GM21526 (cell line): ENCODE measurements at regions not wholly inside any gene's neighbourhood (a gene's known extent, or its start where the extent isn't known, plus 50 kb on each side); places are given as distances from the start of the nearest gene placed in this dataset.
A peak's percentile ranks its signal among the peaks of the same experiment; 100 is the strongest.
"Not testable (repeated sequence)": the region's sequence is repeated elsewhere in the genome, so short reads cannot be mapped to it uniquely, and the experiment has no call there.

Source experiments
- ATAC-seq: cut with Tn5 transposase; IDR thresholded peaks from one replicate; pipeline ENCODE4 v1.9.1; 2021; ENCODE audit warnings: moderate library complexity; ENCODE audit not compliant: unreplicated experiment, low FRiP score

DNA sequence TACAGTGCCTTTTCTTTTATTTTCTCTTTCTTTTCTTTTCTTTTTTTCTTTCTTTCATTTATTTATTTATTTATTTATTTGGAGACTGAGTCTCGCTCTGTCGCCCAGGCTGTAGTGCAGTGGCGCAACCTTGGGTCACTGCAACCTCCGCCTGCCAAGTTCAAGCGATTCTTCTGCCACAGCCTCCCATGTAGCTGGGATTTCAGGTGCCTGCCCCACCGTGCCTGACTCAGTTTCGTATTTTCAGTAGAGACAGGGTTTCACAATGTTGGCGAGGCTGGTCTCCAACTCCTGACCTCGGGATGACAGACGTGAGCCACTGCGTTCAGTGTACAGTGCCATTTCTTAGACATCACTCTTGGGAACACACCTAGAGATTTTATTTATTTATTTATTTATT is 110.0 kb upstream of the ANKRD30BL start:
- ATAC-seq: not testable (repeated sequence)

DNA sequence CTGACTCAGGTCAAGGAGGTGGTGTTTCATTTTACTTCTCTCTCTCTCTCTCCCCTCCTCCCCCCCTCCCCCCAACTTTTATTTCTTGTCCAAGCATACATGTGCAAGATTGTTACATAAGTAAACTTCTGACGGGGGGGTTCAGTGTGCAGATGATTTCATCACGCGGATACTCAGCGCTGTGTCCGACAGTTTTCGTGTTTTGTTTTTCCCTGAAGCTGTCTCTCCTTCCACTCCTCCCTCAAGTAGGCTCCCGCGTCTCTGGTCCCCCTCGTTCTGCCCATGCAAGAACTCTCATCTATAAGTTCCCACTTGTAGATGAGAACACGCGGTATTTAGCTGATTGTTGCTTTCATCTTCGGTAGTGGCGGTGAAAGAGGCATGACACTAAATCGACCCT is 111.0 kb upstream of the ANKRD30BL start:
- no peak for ATAC-seq

DNA sequence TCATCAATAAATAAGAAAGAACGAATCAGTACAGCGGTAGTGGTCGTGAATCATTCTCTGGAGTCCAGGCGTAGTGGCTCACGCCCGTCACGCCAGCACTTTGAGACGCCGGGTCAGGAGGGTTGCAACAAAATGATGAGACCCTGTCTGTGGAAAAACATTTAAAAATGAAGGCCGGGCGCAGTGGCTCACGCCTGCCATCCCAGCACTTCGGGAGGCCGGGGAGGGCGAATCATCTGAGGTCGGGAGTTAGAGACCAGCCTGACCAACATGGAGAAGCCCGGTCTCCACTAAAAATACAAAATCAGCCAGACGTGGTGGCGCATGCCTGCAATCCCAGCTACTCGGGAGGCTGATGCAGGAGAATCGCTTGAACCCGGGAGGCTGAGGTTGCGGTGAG is 111.8 kb upstream of the ANKRD30BL start:
- not testable (repeated sequence) for ATAC-seq

DNA sequence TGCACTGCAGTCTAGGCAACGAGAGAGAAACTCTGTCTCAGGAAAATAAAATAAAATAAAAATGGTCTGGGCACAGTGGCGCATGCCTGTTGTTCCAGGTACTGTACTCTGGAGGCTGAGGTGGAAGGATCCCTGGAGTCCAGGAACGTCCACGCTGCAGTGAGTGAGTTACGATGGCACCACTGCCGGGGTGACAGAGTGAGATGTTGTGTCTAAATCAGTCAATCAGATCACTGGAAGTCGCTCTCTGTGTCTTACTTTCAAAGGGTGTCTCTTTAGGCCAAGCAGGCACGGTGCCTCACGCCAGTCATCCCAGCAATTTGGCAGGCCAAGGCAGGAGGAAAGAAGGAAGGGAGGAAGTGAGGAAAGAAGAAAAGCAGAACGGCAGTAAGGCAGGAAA is 112.2 kb upstream of the ANKRD30BL start:
- no peak for ATAC-seq

DNA sequence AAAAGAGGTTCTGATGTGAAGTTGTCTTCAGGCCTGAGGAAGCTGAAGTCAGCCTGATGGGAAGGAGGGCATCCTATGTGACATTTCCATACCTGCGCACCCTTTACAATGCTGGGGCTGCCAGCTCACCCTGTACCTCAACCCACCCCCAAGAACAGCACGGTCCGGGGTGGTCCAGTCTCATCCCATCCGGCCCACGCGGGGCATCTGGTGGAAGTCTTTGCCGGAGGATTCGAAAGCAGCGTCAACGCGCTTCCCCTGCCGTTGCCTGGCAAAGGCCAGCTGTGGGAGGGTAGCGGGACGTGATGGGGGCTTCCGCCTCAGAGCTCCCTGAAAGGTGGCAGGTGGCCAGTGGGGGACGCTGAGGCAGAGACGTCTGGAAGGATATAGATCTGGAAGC is 113.6 kb upstream of the ANKRD30BL start:
- ATAC-seq: no peak

DNA sequence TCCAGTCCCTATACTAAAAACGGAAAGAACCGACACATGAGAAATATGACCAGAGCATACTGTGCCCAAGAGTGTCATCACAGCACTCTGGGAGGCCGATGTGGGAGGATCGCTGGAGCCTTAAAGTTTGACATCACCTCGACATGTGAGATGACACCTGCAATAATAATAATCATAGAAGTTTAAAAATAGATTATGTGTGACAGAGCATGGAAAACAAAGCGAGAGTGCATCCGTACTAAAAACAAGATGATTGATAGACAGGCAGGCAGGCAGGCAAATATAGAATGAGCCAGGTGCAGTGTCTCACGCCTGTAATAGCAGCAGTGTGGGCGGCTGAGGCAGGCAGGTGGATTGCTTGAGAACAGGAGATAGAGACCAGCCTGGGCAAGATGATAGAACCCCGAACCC is 114.8 kb upstream of the ANKRD30BL start:
- no peak for ATAC-seq

DNA sequence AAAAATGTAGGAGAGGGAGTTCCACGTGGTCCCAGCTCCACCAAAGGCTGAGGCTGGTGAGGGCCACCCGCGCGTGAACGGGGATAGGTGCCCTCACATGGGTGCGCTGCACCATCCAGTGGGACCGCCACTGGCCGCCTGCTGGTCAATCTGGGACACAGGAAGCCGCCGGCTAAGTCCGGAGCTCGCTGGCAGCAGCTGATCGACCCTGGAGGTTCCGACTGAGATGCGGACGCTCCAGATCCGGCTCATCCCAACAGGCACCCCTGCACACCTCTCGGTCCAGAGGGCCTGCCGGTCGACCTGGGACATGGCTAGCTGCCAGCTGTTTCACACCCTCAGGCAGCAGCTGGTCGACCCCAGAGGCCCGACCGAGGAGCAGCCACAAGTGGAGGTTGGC is 116.5 kb upstream of the ANKRD30BL start:
- ATAC-seq: no peak

DNA sequence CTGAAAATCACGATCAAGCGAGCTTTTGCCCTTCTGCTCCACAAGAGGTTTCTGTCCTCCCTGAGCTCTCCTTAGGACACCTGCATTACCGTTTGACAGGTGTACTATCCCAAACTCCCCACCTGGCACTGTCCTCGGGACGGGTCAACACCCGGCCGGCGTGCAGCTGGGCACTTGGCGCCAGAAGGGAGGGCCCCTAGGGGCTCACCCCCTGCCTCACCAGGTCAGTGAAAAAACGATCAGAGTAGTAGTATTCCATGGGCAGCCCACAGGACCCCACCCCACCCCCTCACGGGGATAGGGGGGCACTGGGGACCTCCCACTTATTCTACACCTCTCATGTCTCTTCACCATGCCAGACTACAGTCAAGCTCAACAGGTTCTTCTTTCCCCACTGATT is 117.6 kb upstream of the ANKRD30BL start:
- ATAC-seq: no peak

DNA sequence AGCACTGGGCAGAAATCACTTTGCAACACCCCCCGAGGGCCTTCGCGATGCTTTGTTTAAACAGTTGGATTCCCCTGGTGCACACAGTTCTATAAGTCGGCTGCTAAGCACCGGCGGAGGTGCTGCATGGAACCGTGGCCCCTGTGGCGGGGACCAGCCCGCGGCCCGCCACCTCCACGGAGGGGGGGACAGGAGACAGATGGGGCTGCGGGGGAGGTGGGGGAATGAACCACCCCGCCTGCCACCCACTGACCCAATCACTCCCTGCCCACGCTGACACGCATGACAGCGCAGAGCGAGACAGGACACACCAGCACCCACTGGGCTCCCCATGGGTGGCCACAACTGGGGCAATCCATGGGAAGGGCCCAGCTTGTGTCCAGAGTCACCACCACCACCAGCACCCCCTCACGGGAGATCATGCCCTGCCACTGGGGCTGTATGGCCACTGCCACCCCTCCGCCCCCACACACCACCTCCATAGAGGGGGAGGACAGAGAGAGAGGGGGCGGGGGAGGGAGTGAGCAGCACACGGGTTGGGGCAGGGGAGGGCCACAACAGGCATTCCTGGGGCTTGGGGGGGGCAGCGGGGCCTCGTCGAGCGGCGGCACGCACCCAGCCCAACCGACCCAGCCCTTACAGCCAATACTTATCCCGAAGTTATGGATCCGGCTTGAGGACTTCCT is 118.3 kb upstream of the ANKRD30BL start:
- no peak for ATAC-seq

DNA sequence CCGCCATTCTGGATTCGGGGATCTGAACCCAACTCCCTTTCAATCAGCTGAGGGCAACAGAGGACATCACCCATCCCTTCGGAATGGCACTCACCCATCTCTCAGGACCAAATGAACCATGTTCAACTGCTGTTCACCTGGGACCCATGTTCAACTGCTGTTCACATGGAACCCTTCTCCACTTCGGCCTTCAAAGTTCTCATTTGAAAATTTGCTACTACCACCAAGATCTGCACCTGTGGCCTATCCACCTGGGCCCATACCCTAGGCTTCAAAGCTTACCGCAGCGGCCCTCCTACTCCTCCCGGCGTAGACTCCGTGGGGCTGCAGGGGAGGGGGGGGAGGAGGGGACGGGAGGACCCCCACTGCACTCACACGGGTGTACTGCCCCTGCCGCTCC is 119.2 kb upstream of the ANKRD30BL start:
- ATAC-seq: no peak

DNA sequence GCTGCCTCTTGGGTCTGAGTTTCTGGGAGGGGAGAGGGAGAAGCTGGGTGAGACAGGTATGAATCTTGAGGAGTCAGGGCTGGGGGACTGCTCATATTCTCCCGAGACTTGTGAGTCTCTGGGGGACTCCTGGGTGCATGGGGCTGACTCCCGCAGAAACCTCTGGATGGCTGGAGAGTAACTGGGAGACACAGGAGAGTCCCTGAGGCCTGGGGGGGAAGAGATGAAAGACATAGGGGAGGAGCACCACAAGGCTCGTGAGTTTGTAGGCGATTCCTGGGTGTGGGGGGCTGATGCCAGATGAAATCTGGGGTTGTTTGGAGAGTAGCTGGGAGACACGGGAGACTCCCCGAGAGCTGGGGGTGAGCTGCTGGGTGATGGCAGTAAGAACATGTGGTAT is 120.4 kb upstream of the ANKRD30BL start:
- not testable (repeated sequence) for ATAC-seq

DNA sequence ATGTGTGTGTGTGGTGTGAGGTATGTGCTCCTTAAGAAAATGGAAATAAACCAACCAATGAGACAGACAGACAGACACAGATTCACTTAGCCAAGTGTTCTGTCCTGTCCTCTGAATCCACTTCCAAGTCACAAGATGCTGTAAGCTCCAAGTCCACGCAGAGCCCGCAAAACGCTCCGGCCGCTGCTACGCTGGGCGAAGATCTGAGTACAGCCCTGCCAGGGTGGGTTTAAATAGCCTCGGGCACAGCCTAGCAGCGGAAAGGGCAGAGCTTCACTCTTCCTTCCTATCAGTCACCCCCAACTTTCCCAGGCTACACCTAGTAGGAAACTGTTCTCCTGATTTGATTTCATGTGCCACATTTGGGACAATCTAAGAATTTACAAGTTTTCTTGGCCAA is 121.2 kb upstream of the ANKRD30BL start:
- ATAC-seq: no peak

DNA sequence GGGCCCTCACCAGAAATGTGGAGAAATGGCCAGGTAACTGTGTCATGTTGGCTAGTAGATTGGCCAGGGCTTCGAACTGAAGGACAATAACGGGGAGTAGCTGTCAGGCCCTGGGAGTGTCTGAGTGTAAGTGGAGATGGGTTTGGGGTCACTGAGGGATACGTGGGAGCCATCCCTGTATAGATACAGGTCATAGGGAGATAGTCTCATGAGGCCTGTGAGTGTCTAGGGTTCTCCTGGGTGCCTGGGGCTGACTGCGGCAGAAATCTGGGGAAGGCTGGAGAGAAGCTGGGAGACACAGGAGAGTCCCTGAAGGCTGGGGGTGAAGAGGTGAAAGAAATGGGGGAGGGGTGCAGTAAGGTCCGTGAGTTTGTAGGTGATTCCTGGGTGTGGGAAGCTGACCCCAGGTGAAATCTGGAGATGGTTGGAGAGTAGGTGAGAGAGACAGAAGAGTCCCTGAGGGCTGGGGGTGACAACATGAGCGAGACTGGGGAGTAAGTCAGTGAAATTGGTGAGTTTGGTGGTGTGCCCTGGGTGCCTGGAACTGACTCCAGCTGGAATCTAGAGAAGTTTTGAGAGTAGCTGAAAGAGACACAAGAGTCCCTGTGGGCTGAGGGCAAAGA is 124.6 kb upstream of the ANKRD30BL start:
- not testable (repeated sequence) for ATAC-seq

DNA sequence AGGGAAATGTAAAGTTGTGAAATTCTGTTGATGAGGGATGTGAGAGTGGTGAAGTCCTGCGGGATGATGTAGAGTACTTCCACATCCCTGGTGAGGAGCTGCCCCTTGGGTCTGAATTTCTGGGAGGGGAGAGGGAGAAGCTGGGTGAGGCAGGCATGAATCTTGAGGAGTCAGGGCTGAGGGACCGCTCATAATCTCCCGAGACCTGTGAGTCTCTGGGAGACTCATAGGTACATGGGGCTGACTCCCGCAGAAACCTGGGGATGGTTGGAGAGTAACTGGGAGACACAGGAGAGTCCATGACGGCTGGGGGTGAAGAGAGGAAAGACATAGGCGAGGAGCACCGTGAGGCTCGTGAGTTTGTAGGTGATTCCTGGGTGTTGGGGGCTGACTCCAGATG is 126.2 kb upstream of the ANKRD30BL start:
- ATAC-seq: not testable (repeated sequence)

DNA sequence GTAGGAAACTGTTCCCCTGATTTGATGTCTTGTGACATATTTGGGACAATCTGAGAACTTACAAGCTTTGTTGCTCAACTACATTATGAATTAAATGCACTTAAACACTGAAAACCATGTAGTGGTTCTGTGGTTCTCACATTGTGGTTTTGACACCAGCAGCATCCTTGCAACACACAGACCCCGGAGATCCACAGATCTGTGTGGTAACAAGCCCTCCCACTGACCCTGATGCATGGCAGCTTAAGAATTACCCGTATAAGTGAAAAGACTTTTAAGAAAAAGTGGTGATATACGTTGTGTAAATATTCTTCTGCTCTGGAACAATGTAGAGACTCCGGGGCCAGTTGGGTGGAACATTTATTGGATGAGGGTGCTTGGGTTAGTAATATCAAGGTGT is 127.4 kb upstream of the ANKRD30BL start:
- ATAC-seq: not testable (repeated sequence)

DNA sequence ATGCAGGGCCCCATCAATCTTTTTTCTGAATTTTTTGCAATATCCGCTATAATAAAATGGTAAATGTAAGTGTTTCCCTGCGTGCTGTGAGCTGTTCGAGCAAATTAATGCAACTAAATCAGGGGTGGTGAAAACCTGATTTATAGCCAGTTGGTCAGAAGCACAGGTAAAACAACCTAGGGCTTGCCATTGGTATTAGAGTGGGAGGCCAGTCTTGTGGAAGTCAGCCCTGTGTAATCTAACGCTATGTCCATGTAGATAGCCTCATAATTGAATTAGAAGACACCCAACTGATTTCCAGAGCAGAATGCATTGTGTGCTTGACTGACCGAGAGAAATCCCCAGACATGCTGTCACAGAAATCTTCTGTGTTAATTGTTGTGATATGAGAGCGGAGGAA is 126.8 kb upstream of the GPR39 start:
- ATAC-seq: not testable (repeated sequence)

DNA sequence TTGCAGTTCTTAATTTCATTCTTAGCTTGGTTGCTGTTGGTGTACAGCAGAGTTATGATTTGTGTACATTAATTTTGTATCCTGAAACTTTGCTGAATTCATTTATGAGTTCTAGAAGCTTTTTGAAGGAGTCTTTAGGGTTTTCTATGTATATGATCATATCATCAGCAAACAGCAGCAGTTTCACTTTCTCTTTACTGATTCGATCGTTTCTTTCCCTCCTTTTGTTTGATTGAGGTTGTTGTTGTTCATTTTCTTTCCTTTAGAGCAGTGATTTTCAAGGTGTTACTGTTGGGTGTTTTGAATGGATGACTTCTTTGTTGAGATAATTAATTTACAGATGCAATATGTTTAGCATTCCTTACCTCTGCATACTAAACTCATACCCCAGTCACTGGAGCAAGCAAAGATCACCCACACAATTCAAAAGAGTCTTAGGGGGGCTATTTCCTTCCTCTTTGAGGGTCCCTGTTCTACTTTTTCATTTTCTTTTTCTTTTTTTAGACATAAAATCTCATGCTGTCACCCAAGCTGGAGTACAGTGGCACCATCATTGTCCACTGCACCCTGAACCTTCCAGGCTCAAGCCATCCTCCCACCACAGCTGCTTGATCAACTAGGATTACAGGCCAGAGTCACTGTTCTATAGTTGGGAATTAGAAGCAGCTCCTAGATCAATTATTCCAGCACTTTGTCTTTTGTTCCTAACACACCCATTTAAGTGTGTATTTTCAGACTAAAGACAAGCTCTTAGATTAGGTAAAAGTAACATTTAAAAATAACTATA is 115.8 kb upstream of the GPR39 start:
- ATAC-seq: peak; percentile 49

DNA sequence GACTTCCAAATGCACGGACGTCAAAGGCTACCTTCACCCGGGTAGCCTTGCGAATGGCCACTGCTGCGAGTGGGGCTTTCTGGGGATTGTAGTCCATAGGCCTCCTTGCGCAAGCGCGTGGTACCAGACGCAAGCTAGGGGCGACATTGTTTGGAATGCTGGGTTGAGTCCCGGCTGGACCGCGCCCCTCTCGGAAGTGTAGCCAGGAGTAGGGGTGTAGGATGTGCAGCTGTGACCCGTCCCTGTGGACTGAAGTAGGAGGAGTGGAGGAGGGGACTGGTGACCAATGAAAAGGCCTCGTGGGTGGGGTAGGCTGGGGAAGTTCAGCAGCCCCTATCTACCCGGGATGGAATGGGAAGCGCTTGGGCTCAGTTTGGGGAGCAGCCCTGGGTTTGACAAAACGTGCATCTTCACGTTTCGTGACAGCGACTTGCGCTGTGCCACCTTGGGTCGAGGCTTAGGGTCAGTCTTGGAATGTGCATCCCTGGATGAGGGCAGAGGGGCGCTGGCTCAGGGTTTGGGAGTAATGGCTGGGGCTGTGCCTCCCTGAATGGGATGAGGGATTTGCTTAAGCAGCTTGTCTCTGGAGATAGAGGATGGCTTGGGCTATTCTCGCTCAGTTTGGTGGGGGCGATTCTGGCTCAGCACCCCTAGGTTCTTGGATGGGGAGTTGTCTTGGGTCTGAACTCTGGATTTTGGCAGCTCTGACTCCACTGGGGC is 111.8 kb upstream of the GPR39 start:
- ATAC-seq: peak; percentile 62

DNA sequence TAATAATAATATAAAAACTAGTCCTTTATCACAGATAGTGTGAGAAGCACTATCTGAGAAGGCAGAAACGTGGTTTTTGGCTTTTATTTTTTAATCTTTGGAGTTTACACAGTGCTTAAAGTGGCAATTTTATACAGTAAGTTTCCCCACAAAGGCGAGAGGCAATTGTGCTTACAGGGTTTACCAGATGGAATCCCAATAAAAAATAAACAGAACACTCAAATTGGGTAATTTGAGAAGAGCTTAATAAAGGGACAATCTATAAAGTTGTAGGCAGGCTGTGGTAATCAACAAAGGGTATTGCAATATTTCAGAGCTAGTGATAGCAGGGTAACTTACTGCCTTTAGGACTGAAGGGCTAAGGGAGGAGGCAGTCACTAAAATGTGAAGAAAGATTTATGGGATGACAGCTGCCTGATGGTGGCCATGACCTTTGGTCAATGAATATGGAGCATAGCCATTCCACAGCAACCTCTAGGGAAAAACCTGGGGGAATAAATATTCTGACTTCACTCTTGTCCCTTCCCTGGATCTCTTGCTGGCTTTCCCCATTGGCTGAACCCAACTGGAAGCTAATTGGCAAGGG is 108.9 kb upstream of the GPR39 start:
- ATAC-seq: not testable (repeated sequence)

DNA sequence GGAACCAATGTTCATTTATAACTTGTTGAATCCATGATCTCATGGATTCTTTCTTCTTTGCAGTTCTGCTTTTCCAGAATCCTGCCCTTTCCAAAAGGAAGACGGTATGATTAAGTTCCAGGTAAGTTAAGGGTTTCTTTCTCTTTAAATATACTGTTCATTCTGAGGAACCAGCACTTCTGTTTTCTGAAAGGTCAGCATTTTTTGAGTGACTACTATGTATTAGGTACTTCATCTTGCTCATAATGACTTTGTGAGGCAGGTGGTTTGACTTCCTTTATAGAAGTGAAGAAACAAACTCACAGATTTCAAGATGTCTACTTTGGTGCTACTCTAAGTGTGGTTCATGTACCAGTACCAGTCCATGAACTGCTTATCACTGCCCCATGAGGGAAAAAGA is 107.4 kb upstream of the GPR39 start:
- not testable (repeated sequence) for ATAC-seq

DNA sequence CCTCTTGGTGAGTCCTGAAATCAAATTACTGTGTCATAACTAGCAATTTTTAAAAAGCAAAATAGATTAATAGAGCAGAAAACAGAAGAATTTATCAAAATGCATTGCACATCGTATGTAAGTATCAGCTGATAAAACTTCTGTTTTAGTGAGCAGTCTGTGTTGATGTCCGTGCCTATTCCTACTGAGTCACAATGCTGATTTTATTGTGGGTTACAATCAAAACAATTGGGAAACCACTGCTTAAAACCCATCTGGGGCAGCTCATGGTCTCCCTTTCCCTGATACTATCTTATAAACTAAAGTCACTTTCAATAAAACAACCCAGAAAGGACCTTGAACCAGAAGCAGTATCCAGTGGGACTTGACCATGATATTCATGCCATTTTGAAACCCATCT is 101.1 kb upstream of the GPR39 start:
- not testable (repeated sequence) for ATAC-seq
